ENCODE measurements at regions not wholly inside any gene's neighbourhood (a gene's known extent, or its start where the extent isn't known, plus 50 kb on each side); places are given as distances from the start of the nearest gene placed in this dataset.

GRCh38 chr18:43192408-43192807, 76.9 kb upstream of the RIT2 start:
- in situ Hi-C loops (cut with MboI; ENCODE audit: low sequenced_read_pairs) (loop anchor here (25.0 kb wide), 1 partner anchor 95 kb away; the partner anchor contains the start of gene SYT4), intact Hi-C loops (cut with micrococcal nuclease) (no loop called here), dilution Hi-C loops (cut with HindIII; ENCODE audit: low sequenced_read_pairs, unreplicated experiment) (no loop called here)
- Histone ChIP-seq H4K5ac (ENCODE audit: low read depth, low read length) (no peak overlapping the region), H2AK9ac (replicated peaks; ENCODE audit: low read depth, low read length, poor library complexity) (no peak overlapping the region), H3K9ac (ENCODE audit: low read depth, low read length) (no peak overlapping the region), H3K56ac (ENCODE audit: extremely low read depth, insufficient read depth, low read length) (no peak overlapping the region), H3K4me3 (ENCODE audit: insufficient read depth, low read depth, low read length) (no peak overlapping the region), H2BK120ac (ENCODE audit: low read depth, low read length) (no peak overlapping the region), H2AK5ac (ENCODE audit: low read depth, low read length) (no peak overlapping the region), H2BK20ac (ENCODE audit: low read depth, low read length) (no peak overlapping the region), H3K14ac (replicated peaks; ENCODE audit: low read depth, low read length) (no peak overlapping the region), H3K18ac (ENCODE audit: low read depth, low read length) (no peak overlapping the region), H3K9me1 (ENCODE audit: insufficient read depth, low read length) (no peaks in the 10 kb centered on the region), H2BK15ac (ENCODE audit: low read depth, low read length) (no peak overlapping the region), H4K8ac (ENCODE audit: low read depth in 2 of 2, low read length in 2 of 2) (no peak overlapping the region), H4K20me1 (ENCODE audit: insufficient read depth, low read length) (no peaks in the 10 kb centered on the region), H3K4me1 (ENCODE audit: control insufficient read depth, insufficient read depth, low read length) (no peaks in the 10 kb centered on the region), H3K36me3 (ENCODE audit: control insufficient read depth, insufficient read depth, low read length) (no peaks in the 10 kb centered on the region), H3K27me3 (ENCODE audit: control insufficient read depth, insufficient read depth, low read length) (no peaks in the 10 kb centered on the region), H3K4me2 (ENCODE audit: low read depth, low read length) (no peak overlapping the region), H3K9me3 (ENCODE audit: control insufficient read depth, insufficient read depth, low read length) (no peaks in the 10 kb centered on the region), H3K4ac (ENCODE audit: low read depth, low read length) (no peak overlapping the region), H2AFZ (replicated peaks; ENCODE audit: low read length, poor library complexity) (no peak overlapping the region), H2BK5ac (ENCODE audit: low read depth, low read length, poor library complexity, severe bottlenecking) (no peak overlapping the region), H4K91ac (ENCODE audit: insufficient read depth, low read depth, low read length) (no peak overlapping the region), H3K27ac (ENCODE audit: insufficient read depth, low read length) (no peak overlapping the region), H3K79me1 (ENCODE audit: low read depth in 1 of 2, low read length in 2 of 2) (no peaks in the 10 kb centered on the region), H3K23ac (ENCODE audit: low read depth, low read length) (no peak overlapping the region)
- ATAC-seq (ENCODE audit: low read depth) = no peak
- DNase-seq = no peak
- BruUV-seq (replicated peaks) = no TSS peak
- CTCF ChIA-PET = no interaction called here
- no CpG with 5 or more reads among the region's 1 CpG for WGBS, 2 experiments (ENCODE audit: extremely low coverage in 2 of 2, insufficient read length in 1 of 2)
- TF ChIP-seq POLR2A (IDR thresholded peaks at IDR 0.05; ENCODE audit: low read depth, low read length) = no peak
- POLR2A ChIA-PET (ENCODE audit: unreplicated experiment) = no interaction called here
